Keratinocyte (primary cell): ENCODE measurements at regions not wholly inside any gene's neighbourhood (a gene's known extent, or its start where the extent isn't known, plus 50 kb on each side); places are given as distances from the start of the nearest gene placed in this dataset.

Experiments
- DNase-seq: peaks from one replicate; pipeline ENCODE4 v3.0.0-alpha.2; 2011; ENCODE audit warnings: low read depth, missing footprints, low spot score
- FAIRE-seq: peaks from 2 replicates; lab custom pipeline; 2011; peaks lifted over from hg19 to GRCh38; lab: Jason Lieb, UNC
- H2AFZ ChIP-seq: 2 replicates; pipeline ENCODE4 v1.6.0; 2012; ENCODE audit warnings: low read length, control low read depth, inconsistent platforms; ENCODE audit not compliant: control insufficient read depth
- H3K27ac ChIP-seq: 2 replicates; pipeline ENCODE4 v1.5.1; 2011; ENCODE audit warnings: low read length; ENCODE audit not compliant: control insufficient read depth, insufficient read depth
- H3K27me3 ChIP-seq: 3 replicates; pipeline ENCODE4 v1.6.0; 2011; ENCODE audit warnings: low read length; ENCODE audit not compliant: control insufficient read depth, insufficient read depth; ENCODE audit errors: extremely low read depth
- H3K36me3 ChIP-seq, 2 experiments: 2 replicates in 1 of 2; 3 replicates in 1 of 2; pipeline ENCODE4 v1.5.1; 2011; ENCODE audit warnings: low read length in 2 of 2, mild to moderate bottlenecking in 1 of 2; ENCODE audit not compliant: control insufficient read depth in 2 of 2, insufficient read depth in 2 of 2; ENCODE audit errors: extremely low read depth in 1 of 2
- H3K4me1 ChIP-seq: 3 replicates; pipeline ENCODE4 v1.5.1; 2011; ENCODE audit warnings: low read length; ENCODE audit not compliant: control insufficient read depth, insufficient read depth; ENCODE audit errors: extremely low read depth
- H3K4me2 ChIP-seq: 3 replicates; pipeline ENCODE4 v1.6.0; 2011; ENCODE audit warnings: low read depth, low read length; ENCODE audit not compliant: control insufficient read depth, insufficient read depth; ENCODE audit errors: extremely low read depth
- H3K4me3 ChIP-seq, 3 experiments: fragments of 200-600 bp in 1 of 3; sonication (generic) in 1 of 3; 2 replicates in 2 of 3; 3 replicates in 1 of 3; pipeline ENCODE4 v1.5.1; 2011 to 2016; ENCODE audit warnings: low read length in 3 of 3, mild to moderate bottlenecking in 3 of 3, control low read depth in 2 of 3, inconsistent platforms in 1 of 3, low read depth in 1 of 3, mixed read lengths in 1 of 3, mixed run types in 1 of 3, moderate library complexity in 1 of 3; ENCODE audit not compliant: control insufficient read depth in 2 of 3, insufficient read depth in 2 of 3; ENCODE audit errors: extremely low read depth in 1 of 3
- H3K79me2 ChIP-seq: 2 replicates; pipeline ENCODE4 v1.6.0; 2012; ENCODE audit warnings: low read length; ENCODE audit not compliant: control insufficient read depth, insufficient read depth
- H3K9ac ChIP-seq: 3 replicates; pipeline ENCODE4 v1.6.0; 2011; ENCODE audit warnings: low read length; ENCODE audit not compliant: control insufficient read depth, insufficient read depth; ENCODE audit errors: extremely low read depth
- H3K9me1 ChIP-seq: 3 replicates; pipeline ENCODE4 v1.6.0; 2011; ENCODE audit warnings: low read length; ENCODE audit not compliant: control insufficient read depth, insufficient read depth; ENCODE audit errors: extremely low read depth
- H3K9me3 ChIP-seq: 2 replicates; pipeline ENCODE4 v1.5.1; 2012; ENCODE audit warnings: low read depth, low read length; ENCODE audit not compliant: control insufficient read depth
- H4K20me1 ChIP-seq: 3 replicates; pipeline ENCODE4 v1.6.0; 2011; ENCODE audit warnings: low read length; ENCODE audit not compliant: control insufficient read depth, insufficient read depth; ENCODE audit errors: extremely low read depth
- CTCF ChIP-seq, 3 experiments: IDR thresholded peaks in 1 of 3; conservative IDR thresholded peaks in 1 of 3; optimal IDR thresholded peaks in 1 of 3; 2 replicates in 2 of 3; 3 replicates in 1 of 3; pipeline versions ENCODE3 to v1.5.1; 2011; ENCODE audit warnings: low read length in 3 of 3, mild to moderate bottlenecking in 3 of 3, moderate library complexity in 2 of 3, control low read depth in 1 of 3, inconsistent platforms in 1 of 3; ENCODE audit not compliant: insufficient read depth in 2 of 3; ENCODE audit errors: extremely low read depth in 1 of 3
- EZH2 ChIP-seq: IDR thresholded peaks from one replicate; pipeline ENCODE4 v1.6.1; 2012; ENCODE audit warnings: inconsistent platforms, mild to moderate bottlenecking, low read length, moderate library complexity
- dilution Hi-C: fragments of 300-500 bp; cut with MboI; formaldehyde crosslinking; loops from one replicate; pipeline ENCODE4 v1.7.0; 2020; ENCODE audit warnings: low sequenced_read_pairs; ENCODE audit not compliant: extremely low pct_ligation_motif_present

DNA sequence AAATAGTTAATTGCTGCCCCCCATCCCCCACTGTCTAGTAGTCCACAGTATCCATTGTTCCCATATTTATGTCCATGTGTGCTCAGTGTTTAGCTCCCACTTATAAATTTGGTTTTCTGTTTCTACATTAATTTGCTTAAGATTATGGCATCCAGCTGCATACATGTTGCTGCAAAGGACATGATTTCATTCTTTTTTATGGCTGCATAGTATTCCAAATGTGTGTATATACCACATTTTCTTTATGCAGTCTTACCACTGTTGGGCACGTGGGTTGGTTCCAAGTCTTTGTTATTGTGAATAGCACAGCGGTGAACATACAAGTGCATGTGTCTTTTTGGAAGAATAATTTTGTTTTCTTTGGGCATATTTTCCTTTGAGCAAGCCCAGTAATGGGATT is 113.0 kb upstream of the LNX1 start:
- Histone ChIP-seq H3K27me3 (no peaks in the 10 kb centered on the region), H2AFZ (no peak overlapping the region), H3K27ac (no peak overlapping the region), H3K4me2 (no peak overlapping the region), H3K4me1 (peaks cover 10% of the 10 kb centered on the region), H3K79me2 (no peaks in the 10 kb centered on the region), H3K9me1 (no peaks in the 10 kb centered on the region), H3K4me3 (no peak overlapping the region), H3K9me3 (no peaks in the 10 kb centered on the region), H3K9ac (no peak overlapping the region), H4K20me1 (no peaks in the 10 kb centered on the region), H3K36me3 (no peaks in the 10 kb centered on the region)
- dilution Hi-C loops, result no loop called here
- TF ChIP-seq EZH2 (no peak), CTCF (optimal IDR thresholded peaks at IDR 0.05 in 1 of 3, IDR thresholded peaks at IDR 0.05 in 1 of 3, conservative IDR thresholded peaks at IDR 0.05 in 1 of 3; ENCODE audit: extremely low read depth in 1 of 3, insufficient read depth in 2 of 3, low read length in 3 of 3) (no peak)
- DNase-seq, result no peak
- FAIRE-seq, result no peak

GRCh38 chr4:53703267-53703655 is 112.0 kb upstream of the LNX1 start:
- Histone ChIP-seq H3K79me2 (no peaks in the 10 kb centered on the region), H3K4me1 (peaks cover 10% of the 10 kb centered on the region), H3K27me3 (no peaks in the 10 kb centered on the region), H4K20me1 (no peaks in the 10 kb centered on the region), H3K4me2 (no peak overlapping the region), H2AFZ (peak overlapping the region; percentile 47), H3K27ac (no peak overlapping the region), H3K36me3 (no peaks in the 10 kb centered on the region), H3K9me3 (no peaks in the 10 kb centered on the region), H3K4me3 (no peak overlapping the region), H3K9ac (no peak overlapping the region), H3K9me1 (no peaks in the 10 kb centered on the region)
- FAIRE-seq (no peak), DNase-seq (no peak)
- TF ChIP-seq CTCF (optimal IDR thresholded peaks at IDR 0.05 in 1 of 3, IDR thresholded peaks at IDR 0.05 in 1 of 3, conservative IDR thresholded peaks at IDR 0.05 in 1 of 3; ENCODE audit: extremely low read depth in 1 of 3, insufficient read depth in 2 of 3, low read length in 3 of 3) (no peak), EZH2 (no peak)
- dilution Hi-C loops, result no loop called here
